HL-60 (cell line): ENCODE measurements at regions not wholly inside any gene's neighbourhood (a gene's known extent, or its start where the extent isn't known, plus 50 kb on each side); places are given as distances from the start of the nearest gene placed in this dataset.

Experiments used
- DNase-seq, 2 experiments: peaks; one replicate each; pipeline ENCODE4 v3.0.0-alpha.2; 2010 to 2020; ENCODE audit warnings: low read depth in 1 of 2, low spot score in 1 of 2
- H3K27ac ChIP-seq: fragments of 250-450 bp; sonication (Bioruptor Pico); replicated peaks from 2 replicates; pipeline ENCODE4 v1.5.1; 2020; ENCODE audit warnings: mild to moderate bottlenecking, moderate library complexity
- H3K27me3 ChIP-seq: fragments of 250-450 bp; sonication (Bioruptor Pico); 2 replicates; pipeline ENCODE4 v1.5.1; 2021; ENCODE audit warnings: mild to moderate bottlenecking, moderate library complexity; ENCODE audit not compliant: insufficient read depth, poor library complexity, severe bottlenecking
- H3K4me3 ChIP-seq: replicated peaks from 2 replicates; pipeline ENCODE4 v1.5.1; 2011; ENCODE audit warnings: mild to moderate bottlenecking, control low read depth, low read length; ENCODE audit not compliant: insufficient read depth
- CTCF ChIP-seq: IDR thresholded peaks from one replicate; pipeline ENCODE4 v1.5.1; 2011; ENCODE audit warnings: low read length, control low read depth, inconsistent platforms; ENCODE audit not compliant: insufficient read depth
- GABPA ChIP-seq: IDR thresholded peaks from 2 replicates; pipeline ENCODE4 v1.6.1; 2012; ENCODE audit warnings: low read depth
- POLR2AphosphoS5 ChIP-seq: IDR thresholded peaks from 2 replicates; pipeline ENCODE4 v1.6.1; 2012; ENCODE audit warnings: low read depth
- REST ChIP-seq: IDR thresholded peaks from 2 replicates; pipeline ENCODE4 v1.6.1; 2012; ENCODE audit warnings: low read depth; ENCODE audit not compliant: insufficient replicate concordance
- SPI1 ChIP-seq: IDR thresholded peaks from 2 replicates; pipeline ENCODE4 v1.6.1; 2012; ENCODE audit warnings: low read depth, mild to moderate bottlenecking, borderline replicate concordance

GRCh38 chr9:115413304-115413703, 295.3 kb upstream of the TNC start:
- no peak for DNase-seq
- no peaks in the 10 kb centered on the region for H3K27me3 ChIP-seq
- no peak overlapping the region for H3K27ac ChIP-seq
- no peak overlapping the region for H3K4me3 ChIP-seq
- no peak for TF ChIP-seq CTCF
- TF ChIP-seq SPI1 = no peak
- TF ChIP-seq REST = no peak
- TF ChIP-seq GABPA = no peak
- TF ChIP-seq POLR2AphosphoS5 = no peak

- DNase-seq = no peak
- Histone ChIP-seq H3K27me3 (no peaks in the 10 kb centered on the region), H3K4me3 (no peak overlapping the region), H3K27ac (no peak overlapping the region)
- TF ChIP-seq SPI1 (no peak), REST (no peak), GABPA (no peak), POLR2AphosphoS5 (no peak), CTCF (no peak)
Observed at GRCh38 chr9:115413766-115414382, 295.9 kb upstream of the TNC start.

- Histone ChIP-seq H3K4me3 (no peak overlapping the region), H3K27me3 (no peaks in the 10 kb centered on the region), H3K27ac (no peak overlapping the region)
- DNase-seq = no peak
- TF ChIP-seq SPI1 = no peak
- no peak for TF ChIP-seq CTCF
Observed at GRCh38 chr9:115414561-115414960, 296.6 kb upstream of the TNC start.

GRCh38 chr9:115415450-115415849, 297.5 kb upstream of the TNC start:
- Histone ChIP-seq H3K27ac (no peak overlapping the region), H3K4me3 (no peak overlapping the region), H3K27me3 (no peaks in the 10 kb centered on the region)
- DNase-seq = no peak
- TF ChIP-seq POLR2AphosphoS5 (no peak), GABPA (no peak), CTCF (no peak), REST (no peak), SPI1 (no peak)
